Limb (tissue), 2 donors: ENCODE measurements at regions not wholly inside any gene's neighbourhood (a gene's known extent, or its start where the extent isn't known, plus 50 kb on each side); places are given as distances from the start of the nearest gene placed in this dataset.
"Not testable (repeated sequence)": the region's sequence is repeated elsewhere in the genome, so short reads cannot be mapped to it uniquely, and the experiment has no call there.

Source experiments
- DNase-seq, 2 donors: peaks; one replicate each; pipeline ENCODE4 v3.0.0-alpha.2; 2016; ENCODE audit errors: extremely low spot score in 2 of 2

GRCh38 chr6:159525445-159526025 is 167.5 kb downstream of the SOD2 start:
- no peak for DNase-seq

- no peak for DNase-seq
These were observed 170.0 kb downstream of the SOD2 start for GRCh38 chr6:159522877-159523547.

GRCh38 chr6:159521962-159522361 is 171.1 kb downstream of the SOD2 start:
- no peak for DNase-seq

GRCh38 chr6:159520002-159520401 is 173.0 kb downstream of the SOD2 start:
- no peak for DNase-seq

- not testable (repeated sequence) for DNase-seq
These were observed 177.2 kb downstream of the SOD2 start for GRCh38 chr6:159515811-159516210.

- DNase-seq: no peak
These were observed 179.1 kb downstream of the SOD2 start for GRCh38 chr6:159513914-159514313.

- no peak for DNase-seq
These were observed 179.8 kb downstream of the SOD2 start for GRCh38 chr6:159513074-159513720.

GRCh38 chr6:159512571-159512970 is 180.5 kb downstream of the SOD2 start:
- no peak for DNase-seq

GRCh38 chr6:159512104-159512503 is 180.9 kb downstream of the SOD2 start:
- DNase-seq: no peak

- DNase-seq: no peak
These were observed 182.9 kb downstream of the SOD2 start for GRCh38 chr6:159510141-159510540.

- DNase-seq: no peak
These were observed 184.1 kb downstream of the SOD2 start for GRCh38 chr6:159508931-159509330.

- DNase-seq: no peak
These were observed 187.0 kb downstream of the SOD2 start for GRCh38 chr6:159506048-159506447.

GRCh38 chr6:159505140-159505922 is 187.7 kb downstream of the SOD2 start:
- DNase-seq: peak in 1 of 2 donors; percentile 27

- no peak for DNase-seq
These were observed 191.5 kb downstream of the SOD2 start for GRCh38 chr6:159501558-159501957.

- no peak for DNase-seq
These were observed 194.0 kb downstream of the SOD2 start for GRCh38 chr6:159499034-159499433.

GRCh38 chr6:159494586-159494972 is 198.5 kb downstream of the SOD2 start:
- DNase-seq: no peak

GRCh38 chr6:159493898-159494585 is 199.0 kb downstream of the SOD2 start:
- peak in 1 of 2 donors; percentile 70 for DNase-seq

GRCh38 chr6:159493231-159493897 is 199.7 kb downstream of the SOD2 start:
- no peak for DNase-seq

GRCh38 chr6:159490298-159490937 is 202.6 kb downstream of the SOD2 start:
- no peak for DNase-seq

- DNase-seq: no peak
These were observed 205.4 kb downstream of the SOD2 start for GRCh38 chr6:159487636-159488035.
